A673 (cell line): ENCODE measurements at regions not wholly inside any gene's neighbourhood (a gene's known extent, or its start where the extent isn't known, plus 50 kb on each side); places are given as distances from the start of the nearest gene placed in this dataset.

Experiments
- BruUV-seq: library from RNA; stranded (reverse); fragments of 400-500 nt; replicated peaks from 2 replicates; lab custom pipeline; 2021; lab: Mats Ljungman, UMichigan
- CTCF ChIA-PET: fragments of 300-600 bp; sonication (Branson Sonifier 250); formaldehyde crosslinking; loops from one replicate; lab custom pipeline; 2022; ENCODE audit warnings: antibody characterized with exemption; lab: Charles Lee
- POLR2A ChIA-PET: fragments of 300-600 bp; sonication (Branson Sonifier 250); formaldehyde crosslinking; loops from one replicate; lab custom pipeline; 2022; ENCODE audit warnings: antibody characterized with exemption; ENCODE audit not compliant: low non-redundant PET; lab: Charles Lee
- DNase-seq: peaks from one replicate; pipeline ENCODE4 v3.0.0-alpha.2; 2015; ENCODE audit warnings: low spot score
- H3K27ac ChIP-seq: fragments of 200-600 bp; sonication (generic); 2 replicates; pipeline ENCODE4 v1.5.1; 2016; ENCODE audit warnings: mixed run types, low read depth, mild to moderate bottlenecking, mixed read lengths, antibody characterized with exemption, low read length; ENCODE audit not compliant: poor library complexity, severe bottlenecking
- H3K27me3 ChIP-seq: fragments of 200-600 bp; sonication (generic); replicated peaks from 2 replicates; pipeline ENCODE4 v1.6.1; 2017; ENCODE audit warnings: mixed run types, low read depth, mild to moderate bottlenecking, mixed read lengths, antibody characterized with exemption, low read length; ENCODE audit not compliant: insufficient read depth, poor library complexity
- H3K36me3 ChIP-seq: fragments of 200-600 bp; sonication (generic); 2 replicates; pipeline ENCODE4 v1.6.1; 2016; ENCODE audit warnings: mixed run types, mild to moderate bottlenecking, mixed read lengths, antibody characterized with exemption, low read length; ENCODE audit not compliant: insufficient read depth, poor library complexity, severe bottlenecking
- H3K4me1 ChIP-seq: fragments of 200-600 bp; sonication (generic); 2 replicates; pipeline ENCODE4 v1.6.1; 2017; ENCODE audit warnings: mixed run types, mild to moderate bottlenecking, mixed read lengths, antibody characterized with exemption, low read length; ENCODE audit not compliant: insufficient read depth, poor library complexity, severe bottlenecking
- H3K4me3 ChIP-seq: fragments of 200-600 bp; sonication (generic); 2 replicates; pipeline ENCODE4 v1.5.1; 2016; ENCODE audit warnings: low read depth, mixed run types, mild to moderate bottlenecking, mixed read lengths, low read length; ENCODE audit not compliant: poor library complexity, severe bottlenecking
- H3K9me3 ChIP-seq: fragments of 200-600 bp; sonication (generic); 2 replicates; pipeline ENCODE4 v1.6.1; 2016; ENCODE audit warnings: mixed run types, low read depth, mild to moderate bottlenecking, mixed read lengths, antibody characterized with exemption, low read length; ENCODE audit not compliant: poor library complexity, severe bottlenecking
- CTCF ChIP-seq: fragments of 300-800, 200-600 bp; sonication (generic); conservative IDR thresholded peaks from 2 replicates; pipeline ENCODE4 v1.5.1; 2017; ENCODE audit warnings: low read depth, mild to moderate bottlenecking, antibody characterized with exemption, low read length, moderate library complexity, mixed read lengths
- EZH2 ChIP-seq: fragments of 200-600 bp; sonication (generic); IDR thresholded peaks from 2 replicates; pipeline ENCODE4 v1.6.1; 2017; ENCODE audit warnings: borderline replicate concordance, low read depth, mild to moderate bottlenecking, mixed read lengths, antibody characterized with exemption, low read length; ENCODE audit not compliant: poor library complexity, severe bottlenecking
- intact Hi-C: fragments of 100-400 bp; cut with micrococcal nuclease; formaldehyde crosslinking; loops from one replicate; pipeline ENCODE4 v1.10.0; 2022; ENCODE audit not compliant: unreplicated experiment

- intact Hi-C loops, result no loop called here
- Histone ChIP-seq H3K9me3 (no peaks in the 10 kb centered on the region), H3K36me3 (no peaks in the 10 kb centered on the region), H3K27ac (no peak overlapping the region), H3K27me3 (peaks cover 34% of the 10 kb centered on the region), H3K4me3 (no peak overlapping the region), H3K4me1 (no peaks in the 10 kb centered on the region)
- no peak for DNase-seq
- TF ChIP-seq CTCF, result no peak
- TF ChIP-seq EZH2, result no peak
- BruUV-seq, result no TSS peak
- ChIA-PET CTCF (no interaction called here), POLR2A (no interaction called here)
Observed at GRCh38 chr5:167001246-167001645, 1290.2 kb upstream of the WWC1 start.

GRCh38 chr5:167008705-167009104 lies 1282.7 kb upstream of the WWC1 start:
- intact Hi-C loops, result no loop called here
- POLR2A ChIA-PET, result no interaction called here
- H3K4me3 ChIP-seq, result no peak overlapping the region
- no peak for TF ChIP-seq CTCF
- no peaks in the 10 kb centered on the region for H3K9me3 ChIP-seq
- BruUV-seq, result no TSS peak
- no peak for DNase-seq
- CTCF ChIA-PET, result no interaction called here
- H3K27ac ChIP-seq, result no peak overlapping the region
- H3K36me3 ChIP-seq, result no peaks in the 10 kb centered on the region
- H3K4me1 ChIP-seq, result no peaks in the 10 kb centered on the region
- peaks cover 2% of the 10 kb centered on the region for H3K27me3 ChIP-seq

GRCh38 chr5:167011196-167011595 lies 1280.2 kb upstream of the WWC1 start:
- no peak for DNase-seq
- ChIA-PET POLR2A (no interaction called here), CTCF (no interaction called here)
- intact Hi-C loops, result no loop called here
- H3K36me3 ChIP-seq, result no peaks in the 10 kb centered on the region
- H3K4me3 ChIP-seq, result no peak overlapping the region
- H3K27ac ChIP-seq, result no peak overlapping the region
- no peaks in the 10 kb centered on the region for H3K27me3 ChIP-seq
- no peak for TF ChIP-seq CTCF
- TF ChIP-seq EZH2, result no peak
- BruUV-seq, result no TSS peak
- no peaks in the 10 kb centered on the region for H3K4me1 ChIP-seq
- no peaks in the 10 kb centered on the region for H3K9me3 ChIP-seq
